Breast epithelium (tissue), 3 donors: ENCODE measurements at regions not wholly inside any gene's neighbourhood (a gene's known extent, or its start where the extent isn't known, plus 50 kb on each side); places are given as distances from the start of the nearest gene placed in this dataset.

Source experiments
- CTCF ChIP-seq, 3 donors: fragments of 450-650 bp; IDR thresholded peaks; one replicate each; pipeline ENCODE4 v1.5.1; 2016 to 2017; ENCODE audit warnings: antibody characterized with exemption in 3 of 3, mild to moderate bottlenecking in 3 of 3, moderate library complexity in 3 of 3
- POLR2A ChIP-seq: fragments of 450-650 bp; IDR thresholded peaks from one replicate; pipeline ENCODE4 v1.6.1; 2016; ENCODE audit warnings: antibody characterized with exemption, mild to moderate bottlenecking, moderate library complexity
- POLR2AphosphoS5 ChIP-seq, 3 donors: sonication (generic); formaldehyde crosslinking; IDR thresholded peaks; one replicate each; pipeline ENCODE4 v1.6.1; 2017; ENCODE audit warnings: antibody characterized with exemption in 3 of 3

DNA sequence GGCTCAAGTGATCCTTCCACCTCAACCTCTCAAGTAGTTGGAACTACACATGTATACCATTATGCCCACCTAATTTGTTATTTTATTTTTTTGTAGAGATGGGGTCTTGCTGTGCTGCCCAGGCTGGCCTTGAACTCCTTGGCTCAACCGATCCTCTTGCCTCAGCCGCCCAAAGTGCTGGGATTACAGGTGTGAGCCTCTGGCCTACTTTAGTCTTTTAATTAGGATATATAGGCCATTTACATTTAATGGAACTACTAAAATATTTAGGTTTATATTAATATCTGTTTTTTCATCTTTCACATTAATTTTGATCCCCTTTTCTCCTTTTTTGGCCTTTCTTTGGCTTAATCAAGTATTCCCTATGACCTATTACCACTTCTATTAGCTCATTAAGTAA, 95.7 kb upstream of the OSR1 start:
- TF ChIP-seq POLR2A (no peak), CTCF (IDR thresholded peaks at IDR 0.05) (no peak), POLR2AphosphoS5 (IDR thresholded peaks at IDR 0.05) (no peak)
